Dedifferentiated amniotic fluid mesenchymal stem cell (primary cell): ENCODE measurements at regions not wholly inside any gene's neighbourhood (a gene's known extent, or its start where the extent isn't known, plus 50 kb on each side); places are given as distances from the start of the nearest gene placed in this dataset.

Experiments used
- DNase-seq: peaks from one replicate; pipeline ENCODE4 v3.0.0-alpha.2; 2016; ENCODE audit errors: extremely low spot score

GRCh38 chr14:101120641-101121507 is 217.4 kb upstream of the RTL1 start:
- DNase-seq = no peak

GRCh38 chr14:101121508-101122139 is 218.1 kb upstream of the RTL1 start:
- no peak for DNase-seq

- no peak for DNase-seq
These were observed 219.0 kb upstream of the RTL1 start for GRCh38 chr14:101122237-101123141.

- DNase-seq = no peak
These were observed 220.3 kb upstream of the RTL1 start for GRCh38 chr14:101123618-101124510.

- no peak for DNase-seq
These were observed 221.3 kb upstream of the RTL1 start for GRCh38 chr14:101124815-101125214.

GRCh38 chr14:101125313-101125712 is 221.8 kb upstream of the RTL1 start:
- DNase-seq = no peak

- no peak for DNase-seq
These were observed 222.5 kb upstream of the RTL1 start for GRCh38 chr14:101125719-101126651.

- DNase-seq = no peak
These were observed 223.2 kb upstream of the RTL1 start for GRCh38 chr14:101126731-101127130.

GRCh38 chr14:101127224-101127623 is 223.7 kb upstream of the RTL1 start:
- DNase-seq = no peak

- no peak for DNase-seq
These were observed 225.2 kb upstream of the RTL1 start for GRCh38 chr14:101128478-101129321.

- no peak for DNase-seq
These were observed 226.1 kb upstream of the RTL1 start for GRCh38 chr14:101129521-101130167.

GRCh38 chr14:101130861-101131260 is 227.3 kb upstream of the RTL1 start:
- no peak for DNase-seq

GRCh38 chr14:101131451-101131916 is 228.0 kb upstream of the RTL1 start:
- DNase-seq = no peak

- no peak for DNase-seq
These were observed 228.6 kb upstream of the RTL1 start for GRCh38 chr14:101132051-101132571.

GRCh38 chr14:101132588-101132987 is 229.1 kb upstream of the RTL1 start:
- no peak for DNase-seq

- DNase-seq = no peak
These were observed 229.5 kb upstream of the RTL1 start for GRCh38 chr14:101133068-101133467.

- no peak for DNase-seq
These were observed 230.7 kb upstream of the RTL1 start for GRCh38 chr14:101134161-101134631.

- no peak for DNase-seq
These were observed 231.4 kb upstream of the RTL1 start for GRCh38 chr14:101134851-101135433.
